NCI-H1092 treated with DMSO at 0.1 percent for 48 hours (cell line): ENCODE measurements at regions not wholly inside any gene's neighbourhood (a gene's known extent, or its start where the extent isn't known, plus 50 kb on each side); places are given as distances from the start of the nearest gene placed in this dataset.

Source experiments
- DNase-seq: peaks from one replicate; lab custom pipeline; 2025; lab: John Stamatoyannopoulos, UW

GRCh38 chr14:97655169-97655948, 858.2 kb downstream of the VRK1 start:
- no peak for DNase-seq

GRCh38 chr14:97657609-97658008, 860.4 kb downstream of the VRK1 start:
- no peak for DNase-seq

GRCh38 chr14:97687944-97688630, 890.9 kb downstream of the VRK1 start:
- DNase-seq = no peak

GRCh38 chr14:97688631-97689336, 891.6 kb downstream of the VRK1 start:
- DNase-seq = no peak

GRCh38 chr14:97692084-97692483, 894.9 kb downstream of the VRK1 start:
- DNase-seq = no peak

- no peak for DNase-seq
Observed at GRCh38 chr14:97695456-97695981, 898.3 kb downstream of the VRK1 start.

GRCh38 chr14:97697772-97698171, 900.6 kb downstream of the VRK1 start:
- no peak for DNase-seq

GRCh38 chr14:97699026-97699425, 901.8 kb downstream of the VRK1 start:
- DNase-seq = no peak

- DNase-seq = no peak
Observed at GRCh38 chr14:97703006-97703760, 906.0 kb downstream of the VRK1 start.

GRCh38 chr14:97704316-97704885, 907.2 kb downstream of the VRK1 start:
- DNase-seq = no peak

- no peak for DNase-seq
Observed at GRCh38 chr14:97705107-97705506, 907.9 kb downstream of the VRK1 start.

- no peak for DNase-seq
Observed at GRCh38 chr14:97705976-97706375, 908.8 kb downstream of the VRK1 start.

GRCh38 chr14:97706819-97707218, 909.6 kb downstream of the VRK1 start:
- no peak for DNase-seq

GRCh38 chr14:97707603-97708002, 910.4 kb downstream of the VRK1 start:
- DNase-seq = no peak

GRCh38 chr14:97709552-97709951, 912.4 kb downstream of the VRK1 start:
- DNase-seq = no peak

- no peak for DNase-seq
Observed at GRCh38 chr14:97710726-97711125, 913.5 kb downstream of the VRK1 start.

GRCh38 chr14:97712471-97712870, 915.3 kb downstream of the VRK1 start:
- DNase-seq = no peak

GRCh38 chr14:97713023-97713422, 915.8 kb downstream of the VRK1 start:
- no peak for DNase-seq

GRCh38 chr14:97718886-97719442, 921.8 kb downstream of the VRK1 start:
- DNase-seq = no peak

GRCh38 chr14:97719931-97720330, 922.7 kb downstream of the VRK1 start:
- no peak for DNase-seq

GRCh38 chr14:97723351-97723750, 926.2 kb downstream of the VRK1 start:
- no peak for DNase-seq
